Adrenal gland (tissue), 9 donors: ENCODE measurements at regions not wholly inside any gene's neighbourhood (a gene's known extent, or its start where the extent isn't known, plus 50 kb on each side); places are given as distances from the start of the nearest gene placed in this dataset.

Experiments
- DNase-seq, 7 donors: peaks; one replicate each; pipeline ENCODE4 v3.0.0-alpha.2; 2019 to 2020
- H3K27ac ChIP-seq, 5 donors: fragments of 200-600 bp; sonication (generic) in 4 of 5; 1 replicate in 3 of 5; 2 replicates in 2 of 5; pipeline versions ENCODE4 v1.5.1 to v1.8.0; 2016 to 2020; ENCODE audit warnings: mild to moderate bottlenecking in 1 of 5
- H3K27me3 ChIP-seq: fragments of 200-600 bp; 2 replicates; pipeline ENCODE4 v1.8.0; 2021
- H3K36me3 ChIP-seq, 2 donors: fragments of 200-600 bp; replicated peaks in 1 of 2; 1 replicate in 1 of 2; 2 replicates in 1 of 2; pipeline versions ENCODE4 v1.5.1 to v1.8.0; 2018 to 2022
- H3K4me1 ChIP-seq, 2 donors: fragments of 200-600 bp; replicated peaks in 1 of 2; 1 replicate in 1 of 2; 2 replicates in 1 of 2; pipeline versions ENCODE4 v1.5.1 to v1.8.0; 2018 to 2021
- H3K4me3 ChIP-seq, 4 donors: fragments of 200-600 bp; sonication (generic) in 3 of 4; one replicate each; pipeline ENCODE4 v1.5.1; 2016 to 2018
- H3K9me3 ChIP-seq, 3 donors: fragments of 200-600 bp; sonication (generic) in 1 of 3; replicated peaks in 1 of 3; 1 replicate in 2 of 3; 2 replicates in 1 of 3; pipeline versions ENCODE4 v1.5.1 to v1.8.0; 2016 to 2021
- CTCF ChIP-seq, 6 experiments: fragments of 450-650 bp in 4 of 6; fragments of 200-600 bp in 2 of 6; sonication (generic) in 1 of 6; IDR thresholded peaks; 1 replicate in 5 of 6; 2 replicates in 1 of 6; pipeline versions ENCODE4 v1.5.1 to v1.8.0; 2016 to 2021; ENCODE audit warnings: antibody characterized with exemption in 6 of 6, mild to moderate bottlenecking in 2 of 6, moderate library complexity in 1 of 6
- POLR2A ChIP-seq, 2 donors: fragments of 450-650 bp; IDR thresholded peaks; one replicate each; pipeline ENCODE4 v1.6.1; 2017; ENCODE audit warnings: antibody characterized with exemption in 2 of 2, mild to moderate bottlenecking in 2 of 2, moderate library complexity in 1 of 2
- WGBS, 4 donors: extraction: QIAGEN DNeasy Blood & Tissue Kit in 2 of 4; methylation state at CpG; one replicate each; pipeline versions ENCODE4 v1.1.5 to v1.1.7; 2013 to 2017; 5-methylcytosine and 5-hydroxymethylcytosine counted together
- intact Hi-C, 2 donors: fragments of 100-400 bp; cut with DNase I; formaldehyde crosslinking; loops; one replicate each; pipeline versions ENCODE4 v1.14.1 to v1.15.0; 2022 to 2023
- donor health status: healthy with polysubstance abuse.
- donor health status: Bipolar disorder and iron deficiency.
- donor health status: DM: yes; HTN: yes; CAD: no.
- donor health status: DM: no; HTN: no; CAD: no.
- donor health status: DM: no; HTN: no; CAD: no.

DNA sequence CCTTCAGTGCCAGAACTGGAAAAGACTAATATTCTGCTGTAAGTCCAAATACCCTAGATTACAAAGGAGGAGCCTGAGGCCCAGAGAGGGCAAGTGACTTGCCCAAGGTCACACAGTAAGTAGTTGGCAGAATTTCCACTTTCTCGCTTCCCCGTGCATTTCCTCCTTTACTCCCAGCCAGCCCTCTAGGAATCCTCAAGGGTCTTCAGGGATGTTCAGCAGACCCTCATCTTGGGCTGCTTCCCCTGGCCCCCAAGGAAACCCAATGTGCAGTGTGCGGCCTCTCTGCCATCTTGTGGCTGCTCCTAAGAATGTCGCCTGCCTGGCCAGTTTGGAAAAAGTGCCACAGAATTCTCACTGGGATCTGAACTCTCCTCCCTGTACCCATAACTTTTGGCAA lies 217.7 kb upstream of the LRFN2 start:
- Histone ChIP-seq H3K27me3 (no peaks in the 10 kb centered on the region), H3K36me3 (no peaks in the 10 kb centered on the region), H3K27ac (no peak overlapping the region), H3K9me3 (no peaks in the 10 kb centered on the region), H3K4me1 (peaks cover 0 to 4% of the 10 kb centered on the region in 2 donors), H3K4me3 (no peak overlapping the region)
- TF ChIP-seq CTCF (IDR thresholded peaks at IDR 0.05) (no peak), POLR2A (IDR thresholded peaks at IDR 0.05) (no peak)
- 82 to 93% (median 89%) methylated on average over 4 of the region's 4 CpGs for WGBS, 4 donors
- intact Hi-C loops, result no loop called here
- peak in 1 of 7 donors; percentile 21 for DNase-seq

- H3K36me3 ChIP-seq, result no peaks in the 10 kb centered on the region
- TF ChIP-seq CTCF (IDR thresholded peaks at IDR 0.05) (no peak), POLR2A (IDR thresholded peaks at IDR 0.05) (no peak)
- peak in 1 of 7 donors; percentile 17 for DNase-seq
- H3K27me3 ChIP-seq, result no peaks in the 10 kb centered on the region
- 91 to 100% (median 96%) methylated on average over 1 of the region's 1 CpG for WGBS, 4 donors
- H3K9me3 ChIP-seq, result no peaks in the 10 kb centered on the region
- no peak overlapping the region for H3K4me3 ChIP-seq
- no peak overlapping the region for H3K27ac ChIP-seq
- peaks cover 0 to 4% of the 10 kb centered on the region in 2 donors for H3K4me1 ChIP-seq
- intact Hi-C loops, result no loop called here
Observed at GRCh38 chr6:40803897-40804702, 216.9 kb upstream of the LRFN2 start.

DNA sequence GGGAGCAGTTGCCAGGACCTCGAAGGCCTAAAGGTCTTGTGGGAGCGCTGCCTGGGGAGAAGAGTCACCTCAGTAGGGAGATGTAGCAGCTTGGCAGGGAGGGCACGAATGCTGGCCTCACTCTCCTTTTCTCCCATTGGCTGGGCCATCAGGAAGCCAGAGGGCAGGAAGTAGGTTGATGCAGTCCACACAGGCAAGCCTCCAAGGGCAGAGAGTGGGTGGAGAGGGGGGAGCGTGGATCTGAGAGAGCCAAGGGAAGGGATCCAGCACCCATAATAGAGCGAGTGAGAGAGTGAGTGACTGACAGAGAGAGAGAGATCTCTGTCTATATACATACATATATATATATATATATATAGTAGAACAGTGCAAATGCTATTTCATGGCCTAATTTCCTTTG lies 215.3 kb upstream of the LRFN2 start:
- H3K4me3 ChIP-seq, result no peak overlapping the region
- H3K36me3 ChIP-seq, result no peaks in the 10 kb centered on the region
- DNase-seq, result no peak
- WGBS, 4 donors, result 58 to 71% (median 66%) methylated on average over 5 of the region's 5 CpGs
- no peak overlapping the region for H3K27ac ChIP-seq
- no peaks in the 10 kb centered on the region for H3K9me3 ChIP-seq
- peaks cover 0 to 4% of the 10 kb centered on the region in 2 donors for H3K4me1 ChIP-seq
- intact Hi-C loops, result no loop called here
- TF ChIP-seq POLR2A (IDR thresholded peaks at IDR 0.05) (no peak), CTCF (IDR thresholded peaks at IDR 0.05) (no peak)
- no peaks in the 10 kb centered on the region for H3K27me3 ChIP-seq

DNA sequence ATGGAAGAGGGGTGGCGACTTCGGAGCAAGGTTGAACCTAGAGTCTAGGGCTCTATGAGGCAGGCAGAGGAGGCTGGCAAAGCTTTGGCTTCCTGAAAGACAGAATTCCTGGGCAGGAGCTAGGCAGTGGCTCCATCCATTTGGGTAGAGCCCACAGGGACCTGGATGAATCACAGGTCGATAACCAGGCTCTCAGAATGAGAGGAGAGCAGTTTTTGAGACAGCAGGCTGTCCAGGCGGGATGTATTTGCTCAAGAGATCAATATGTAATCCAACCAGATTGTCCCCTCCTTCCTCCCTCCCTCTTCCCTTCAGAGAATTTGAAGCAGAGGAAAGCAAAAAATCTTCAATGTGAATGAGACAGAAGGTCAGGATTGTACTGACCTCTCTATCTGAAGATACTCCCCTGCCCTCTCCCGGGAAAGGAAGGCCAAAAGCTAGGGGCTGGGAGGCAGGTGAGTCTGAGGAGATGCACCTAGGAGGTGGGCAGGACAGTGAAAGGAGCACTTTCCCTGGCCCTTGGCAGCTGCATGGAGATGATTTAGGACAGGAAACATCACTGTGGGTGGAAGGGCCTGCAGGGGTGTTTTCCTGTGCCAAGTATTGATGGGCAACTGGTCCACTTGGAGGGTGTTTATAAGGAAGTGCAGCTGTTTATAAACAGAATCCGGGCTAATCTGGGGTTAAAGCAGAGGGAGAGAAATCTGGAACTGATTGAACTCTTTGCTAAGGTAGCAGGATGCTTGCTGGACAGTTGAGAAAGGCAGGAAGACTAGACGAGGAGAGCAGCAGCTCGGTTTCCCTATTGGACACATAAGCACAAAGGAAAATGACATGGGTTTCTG lies 212.4 kb upstream of the LRFN2 start:
- Histone ChIP-seq H3K4me1 (no peaks in the 10 kb centered on the region), H3K36me3 (no peaks in the 10 kb centered on the region), H3K27me3 (no peaks in the 10 kb centered on the region), H3K27ac (no peak overlapping the region), H3K9me3 (no peaks in the 10 kb centered on the region), H3K4me3 (no peak overlapping the region)
- WGBS, 4 donors, result 76 to 82% (median 77%) methylated on average over 8 of the region's 8 CpGs
- DNase-seq, result no peak
- intact Hi-C loops, result no loop called here
- TF ChIP-seq POLR2A (IDR thresholded peaks at IDR 0.05) (no peak), CTCF (IDR thresholded peaks at IDR 0.05) (no peak)
